HG03045 (cell line): ENCODE measurements at regions not wholly inside any gene's neighbourhood (a gene's known extent, or its start where the extent isn't known, plus 50 kb on each side); places are given as distances from the start of the nearest gene placed in this dataset.

Experiments
- ATAC-seq: cut with Tn5 transposase; IDR thresholded peaks from one replicate; pipeline ENCODE4 v1.9.1; 2021; ENCODE audit warnings: mild to moderate bottlenecking, moderate library complexity; ENCODE audit not compliant: unreplicated experiment

- ATAC-seq: peak; percentile 79
Observed at GRCh38 chr4:115850799-115851509, 737.5 kb upstream of the NDST4 start.

GRCh38 chr4:115844180-115844579, 730.8 kb upstream of the NDST4 start:
- no peak for ATAC-seq

- ATAC-seq: no peak
Observed at GRCh38 chr4:115841871-115842270, 728.5 kb upstream of the NDST4 start.

GRCh38 chr4:115834441-115834840, 721.0 kb upstream of the NDST4 start:
- ATAC-seq: no peak

- ATAC-seq: no peak
Observed at GRCh38 chr4:115824630-115825029, 711.2 kb upstream of the NDST4 start.

GRCh38 chr4:115803825-115804224, 690.4 kb upstream of the NDST4 start:
- no peak for ATAC-seq

GRCh38 chr4:115790812-115791211, 677.4 kb upstream of the NDST4 start:
- ATAC-seq: no peak

GRCh38 chr4:115781528-115782146, 668.2 kb upstream of the NDST4 start:
- ATAC-seq: no peak

GRCh38 chr4:115780835-115781234, 667.4 kb upstream of the NDST4 start:
- ATAC-seq: peak; percentile 49

- ATAC-seq: no peak
Observed at GRCh38 chr4:115780268-115780667, 666.8 kb upstream of the NDST4 start.

GRCh38 chr4:115770046-115770543, 656.7 kb upstream of the NDST4 start:
- no peak for ATAC-seq

- ATAC-seq: no peak
Observed at GRCh38 chr4:115769396-115769795, 656.0 kb upstream of the NDST4 start.

GRCh38 chr4:115763051-115763450, 649.6 kb upstream of the NDST4 start:
- ATAC-seq: no peak

GRCh38 chr4:115759231-115759630, 645.8 kb upstream of the NDST4 start:
- ATAC-seq: no peak

- no peak for ATAC-seq
Observed at GRCh38 chr4:115749404-115749803, 636.0 kb upstream of the NDST4 start.

GRCh38 chr4:115740806-115741205, 627.4 kb upstream of the NDST4 start:
- ATAC-seq: no peak

- no peak for ATAC-seq
Observed at GRCh38 chr4:115729739-115730266, 616.4 kb upstream of the NDST4 start.

GRCh38 chr4:115723621-115724020, 610.2 kb upstream of the NDST4 start:
- no peak for ATAC-seq

- no peak for ATAC-seq
Observed at GRCh38 chr4:115720611-115721010, 607.2 kb upstream of the NDST4 start.

GRCh38 chr4:115711575-115711974, 598.2 kb upstream of the NDST4 start:
- ATAC-seq: no peak

GRCh38 chr4:115688961-115689360, 575.5 kb upstream of the NDST4 start:
- ATAC-seq: no peak

GRCh38 chr4:115687052-115687755, 573.8 kb upstream of the NDST4 start:
- no peak for ATAC-seq
